HG03432 (cell line): ENCODE measurements at regions not wholly inside any gene's neighbourhood (a gene's known extent, or its start where the extent isn't known, plus 50 kb on each side); places are given as distances from the start of the nearest gene placed in this dataset.

Source experiments
- ATAC-seq: cut with Tn5 transposase; IDR thresholded peaks from one replicate; pipeline ENCODE4 v1.9.1; 2021; ENCODE audit warnings: mild to moderate bottlenecking, moderate library complexity; ENCODE audit not compliant: unreplicated experiment

DNA sequence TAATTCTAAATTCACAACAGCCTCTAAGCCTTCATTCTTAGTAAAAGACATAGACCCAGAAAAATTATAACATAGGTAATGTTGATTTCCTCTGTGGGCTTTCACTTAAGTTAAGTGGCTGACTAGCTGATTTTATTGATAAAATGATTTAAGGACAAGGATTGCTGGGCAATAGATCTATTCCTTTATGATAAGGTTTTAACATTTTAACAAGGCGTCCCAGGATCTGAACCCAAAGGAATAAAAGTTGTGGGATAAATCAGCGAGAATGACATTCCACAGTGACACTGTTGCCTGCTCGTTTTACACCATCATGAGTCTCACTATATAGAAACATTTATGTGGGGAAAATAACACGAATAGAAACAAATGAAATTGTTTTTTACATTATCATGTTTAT is 1151.0 kb downstream of the ZPLD1 start:
- ATAC-seq: no peak

DNA sequence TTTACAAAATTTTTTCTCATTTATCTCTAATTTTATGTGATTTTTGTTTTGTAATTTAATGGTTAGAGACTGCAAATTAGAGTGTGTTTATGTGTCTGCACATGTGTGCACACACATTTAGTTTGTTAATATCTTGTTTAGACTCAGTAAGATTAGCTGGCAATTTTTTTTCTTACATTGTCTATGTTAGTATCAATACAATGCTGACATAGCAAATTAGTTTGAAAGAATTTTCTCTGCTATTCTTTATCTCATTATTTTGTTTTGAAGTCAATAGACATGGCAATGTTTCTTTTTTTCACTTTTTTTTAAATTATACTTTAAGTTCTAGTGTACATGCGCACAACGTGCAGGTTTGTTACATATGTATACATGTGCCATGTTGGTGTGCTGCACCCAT is 1155.0 kb downstream of the ZPLD1 start:
- no peak for ATAC-seq

DNA sequence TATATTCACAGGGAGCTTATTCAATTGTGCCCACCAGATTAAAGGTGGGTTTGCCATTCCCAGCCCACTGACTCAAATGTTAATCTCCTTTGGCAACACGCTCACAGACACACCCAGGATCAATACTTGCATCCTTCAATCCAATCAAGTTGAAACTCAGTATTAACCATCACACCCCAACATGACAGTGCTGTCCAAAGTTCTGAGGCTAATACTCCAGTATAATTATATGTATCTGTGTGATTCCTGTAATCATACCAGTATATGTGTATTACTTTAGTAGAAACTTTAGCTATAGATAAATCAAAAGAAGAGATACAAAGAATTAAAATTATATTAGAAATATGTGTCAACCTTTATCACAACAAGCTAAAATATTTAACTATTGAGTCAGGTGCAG is 1166.0 kb downstream of the ZPLD1 start:
- ATAC-seq: no peak

DNA sequence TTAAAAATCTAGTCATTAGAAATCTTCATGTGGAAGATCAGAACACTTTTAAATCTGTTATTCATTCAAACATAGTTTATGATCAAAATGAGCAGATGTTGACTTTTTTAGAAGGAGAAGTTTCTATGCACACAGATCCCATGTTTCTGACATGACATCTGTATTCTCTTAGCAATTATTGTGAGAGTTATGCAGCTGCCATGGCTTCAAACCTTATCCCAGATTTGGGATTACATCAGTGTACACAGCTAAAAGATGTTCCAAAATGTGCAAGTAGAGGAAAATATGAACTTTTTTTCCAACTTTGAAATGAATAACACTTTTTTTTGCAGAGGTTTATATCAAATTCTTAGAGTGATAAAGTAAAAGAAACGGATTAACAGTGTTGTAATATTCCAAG is 1166.9 kb downstream of the ZPLD1 start:
- ATAC-seq: no peak

DNA sequence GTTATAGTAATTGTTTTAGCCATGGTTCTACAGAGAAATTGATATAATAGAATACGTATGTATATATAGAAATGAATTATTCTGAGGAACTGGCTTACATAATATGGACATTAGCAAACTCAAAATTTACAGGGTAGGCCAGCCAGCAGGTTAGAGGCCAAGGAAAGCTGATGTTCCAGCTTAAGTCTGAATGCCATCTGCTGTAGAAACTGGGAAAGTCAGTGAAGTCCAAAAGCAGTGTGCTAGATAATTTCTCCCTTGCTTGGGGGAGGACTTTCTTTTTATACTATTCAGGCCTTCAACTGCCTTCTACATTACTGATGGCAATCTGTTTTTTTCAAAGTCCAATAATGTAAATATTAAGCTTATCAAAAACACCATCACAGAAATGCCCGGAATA is 1174.7 kb downstream of the ZPLD1 start:
- ATAC-seq: no peak

DNA sequence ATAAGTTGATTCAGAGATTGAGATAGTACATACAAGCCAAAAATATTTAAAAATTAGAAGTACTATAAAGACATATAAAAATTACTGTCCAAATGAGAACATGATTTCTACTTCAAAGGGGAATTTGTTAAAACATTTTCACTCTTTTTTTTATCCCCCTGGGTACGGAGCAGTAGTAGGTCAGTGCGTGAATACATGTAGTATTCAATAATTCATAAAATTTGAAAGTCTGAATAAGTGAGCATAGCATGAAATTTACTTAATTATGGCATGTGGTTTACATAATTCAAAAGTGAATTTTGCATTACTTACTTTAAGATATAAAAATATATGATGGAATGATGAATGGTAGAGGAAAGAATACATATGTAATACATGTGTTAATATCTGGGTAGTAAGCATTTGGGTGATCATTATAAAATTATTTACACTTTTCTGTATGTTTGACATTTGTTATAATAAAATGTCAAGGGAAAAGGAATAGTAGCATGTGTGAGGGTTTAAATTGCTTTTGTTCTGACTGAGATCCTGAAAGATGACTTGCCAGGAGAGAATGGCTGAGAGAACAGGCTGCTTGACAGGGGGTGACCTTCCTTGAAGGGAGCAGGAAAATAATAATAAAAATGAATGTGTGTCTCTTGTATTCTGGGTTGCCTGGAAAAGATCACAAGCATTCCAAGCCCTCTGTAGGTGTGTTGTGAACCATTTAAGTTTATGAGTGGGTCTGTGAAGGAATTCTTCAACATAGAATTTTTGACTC is 1178.8 kb downstream of the ZPLD1 start:
- no peak for ATAC-seq

DNA sequence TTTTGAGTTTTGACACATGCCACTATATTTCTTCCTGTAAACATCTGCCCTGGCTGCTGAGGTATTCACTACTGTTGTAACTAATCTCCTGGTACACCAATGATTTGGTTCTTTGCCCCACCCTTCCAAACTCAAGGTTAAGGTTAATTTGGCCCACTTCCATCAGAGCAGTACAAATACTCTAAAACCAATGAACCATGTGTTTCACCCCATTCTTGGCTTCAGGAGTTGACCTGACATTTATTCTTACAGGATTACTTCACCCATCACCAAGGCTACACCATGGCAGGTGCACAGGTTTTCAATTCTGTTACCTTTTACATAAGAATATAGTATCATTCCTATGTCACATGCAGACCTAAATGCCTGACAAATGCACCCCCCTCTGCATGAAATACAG is 1179.9 kb downstream of the ZPLD1 start:
- ATAC-seq: no peak

DNA sequence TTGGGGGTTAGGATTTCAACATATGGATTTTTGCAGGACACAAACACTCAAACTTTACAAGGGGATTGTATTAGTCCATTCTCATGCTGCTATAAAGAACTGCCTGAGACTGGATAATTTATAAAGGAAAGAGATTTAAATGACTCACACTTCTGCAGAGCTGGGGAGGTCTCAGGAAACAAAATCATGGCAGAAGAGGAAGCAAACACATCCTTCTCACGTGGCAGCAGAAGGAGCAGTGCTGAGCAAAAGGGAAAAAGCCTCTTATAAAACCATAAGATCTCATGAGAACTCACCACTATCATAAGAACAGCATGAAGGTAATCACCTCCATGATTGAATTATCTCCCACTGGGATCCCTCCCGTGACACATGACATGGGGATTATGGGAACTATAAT is 1183.1 kb downstream of the ZPLD1 start:
- no peak for ATAC-seq

DNA sequence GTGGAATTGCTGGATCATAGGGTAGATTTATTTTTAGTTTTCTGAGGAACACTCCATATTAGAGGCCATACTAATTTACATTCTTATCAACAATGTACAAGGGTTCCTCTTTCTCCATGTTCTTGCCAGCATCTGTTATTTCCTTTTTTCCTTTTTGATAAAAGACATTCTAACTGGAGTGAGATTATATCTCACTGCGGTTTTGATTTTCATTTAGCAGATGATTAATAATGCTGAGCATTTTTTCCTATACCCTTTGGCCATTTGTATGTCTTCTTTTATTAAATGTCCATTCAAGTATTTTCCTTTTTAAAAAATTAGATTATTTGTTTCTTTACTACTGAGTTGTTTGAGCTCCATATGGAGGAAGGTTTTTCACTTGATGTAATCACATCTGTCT is 1189.5 kb downstream of the ZPLD1 start:
- no peak for ATAC-seq

DNA sequence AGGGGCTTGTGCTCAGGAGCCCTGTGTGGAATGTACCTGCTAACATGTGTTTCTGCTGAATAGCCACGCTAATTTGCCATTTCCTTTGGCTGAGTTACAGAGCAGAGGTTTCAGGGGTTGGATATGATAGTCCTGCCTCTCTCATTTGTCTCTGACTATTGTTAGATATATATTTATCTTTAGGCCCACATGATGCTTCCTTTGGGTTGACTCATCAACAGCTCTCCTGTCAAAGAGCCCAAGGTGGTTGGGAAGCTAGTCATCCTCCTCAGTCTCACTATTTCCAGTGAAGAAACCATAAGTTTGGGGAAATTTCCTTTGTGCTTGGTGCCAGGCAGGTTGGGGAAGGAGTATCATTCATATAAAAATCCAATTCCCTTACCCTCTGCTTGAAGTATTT is 1194.6 kb downstream of the ZPLD1 start:
- ATAC-seq: no peak

DNA sequence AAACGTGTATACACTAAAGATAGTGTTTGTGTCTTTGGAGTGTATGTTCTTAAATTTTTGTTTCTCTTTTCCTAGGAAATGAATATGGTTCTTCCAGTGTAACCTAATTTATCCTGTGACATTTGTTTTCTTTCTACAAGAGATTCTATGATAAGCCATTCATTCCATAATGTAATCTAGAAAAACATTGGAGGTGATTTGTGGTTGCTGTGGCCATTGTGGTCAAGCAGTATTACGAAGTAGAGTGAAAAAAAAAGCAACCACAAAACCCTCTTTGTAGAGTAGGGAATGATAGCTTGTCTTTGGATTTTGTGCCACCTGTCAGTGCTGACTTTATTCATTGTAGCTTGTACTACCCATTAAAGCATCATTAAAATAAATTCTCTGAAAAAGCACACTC is 1209.6 kb downstream of the ZPLD1 start:
- ATAC-seq: no peak

DNA sequence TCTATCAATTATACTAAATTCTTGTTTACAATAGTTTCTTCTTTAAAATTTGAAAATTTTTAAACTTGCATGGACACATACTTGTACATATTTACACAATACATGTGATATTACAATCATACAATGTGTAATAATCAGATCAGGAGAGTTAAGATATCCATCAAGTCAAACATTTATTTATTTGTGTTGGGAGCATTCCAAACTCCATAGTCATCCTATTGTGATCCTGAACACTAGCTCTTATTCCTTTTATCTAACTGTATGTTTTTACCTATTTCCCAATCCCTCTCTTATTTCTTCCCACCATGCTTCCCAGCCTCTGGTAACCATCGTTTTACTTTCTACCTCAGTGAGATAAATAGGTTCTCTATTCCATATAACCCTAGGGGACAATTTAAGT is 1219.2 kb downstream of the ZPLD1 start:
- ATAC-seq: no peak

DNA sequence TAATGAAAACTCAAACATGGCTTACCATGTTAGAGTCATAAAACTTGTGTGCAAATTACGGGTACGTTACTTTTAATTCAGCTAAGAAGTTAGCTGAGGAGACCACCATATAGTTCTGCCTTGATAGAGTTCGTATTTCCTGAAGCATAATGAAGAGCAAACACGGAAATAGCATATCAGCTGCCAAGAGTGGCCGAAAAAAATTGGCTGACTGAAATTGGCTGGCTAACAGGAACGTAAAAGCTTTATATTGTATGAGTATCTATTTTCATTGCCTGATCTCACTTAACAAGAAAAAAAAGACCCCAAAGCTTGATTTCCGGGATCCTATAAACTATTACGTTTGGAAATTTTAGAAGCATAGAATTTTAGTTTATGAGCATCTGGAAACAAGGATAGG is 1222.9 kb downstream of the ZPLD1 start:
- no peak for ATAC-seq

DNA sequence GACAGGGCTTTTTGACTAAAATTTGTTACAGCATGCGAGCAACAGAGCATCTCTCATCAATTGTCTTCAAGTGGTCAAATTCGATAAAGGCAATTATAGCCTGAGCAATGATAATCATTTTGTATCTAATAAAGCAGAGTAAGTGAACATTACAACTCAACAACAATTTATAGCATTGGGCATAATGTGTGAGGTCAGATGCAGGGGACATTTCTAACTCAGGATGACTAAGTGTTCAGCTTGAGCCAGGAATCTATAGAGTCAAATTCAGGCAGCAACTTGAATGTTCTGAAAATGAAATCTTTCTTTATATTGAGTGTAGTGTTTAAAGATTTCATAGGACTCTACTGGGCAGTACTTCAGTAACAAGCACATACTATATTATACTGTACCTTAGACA is 1226.0 kb downstream of the ZPLD1 start:
- no peak for ATAC-seq

DNA sequence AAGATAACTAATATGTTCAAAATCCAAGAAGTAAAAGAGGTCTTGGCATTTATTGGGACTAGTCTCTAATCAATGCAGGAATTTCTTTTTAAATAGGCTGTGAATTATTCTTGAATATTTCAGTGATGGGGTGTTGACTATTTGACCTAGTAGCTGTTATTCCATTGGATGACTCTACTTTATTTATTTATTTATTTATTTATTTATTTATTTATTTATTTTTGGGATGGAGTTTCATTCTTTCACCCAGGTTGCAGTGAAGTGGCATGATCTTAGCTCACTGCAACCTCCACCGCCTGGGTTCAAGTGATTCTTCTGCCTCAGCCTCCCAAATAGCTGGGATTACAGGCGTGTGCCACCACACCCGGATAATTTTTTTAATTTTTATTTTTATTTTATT is 1227.8 kb downstream of the ZPLD1 start:
- no peak for ATAC-seq

DNA sequence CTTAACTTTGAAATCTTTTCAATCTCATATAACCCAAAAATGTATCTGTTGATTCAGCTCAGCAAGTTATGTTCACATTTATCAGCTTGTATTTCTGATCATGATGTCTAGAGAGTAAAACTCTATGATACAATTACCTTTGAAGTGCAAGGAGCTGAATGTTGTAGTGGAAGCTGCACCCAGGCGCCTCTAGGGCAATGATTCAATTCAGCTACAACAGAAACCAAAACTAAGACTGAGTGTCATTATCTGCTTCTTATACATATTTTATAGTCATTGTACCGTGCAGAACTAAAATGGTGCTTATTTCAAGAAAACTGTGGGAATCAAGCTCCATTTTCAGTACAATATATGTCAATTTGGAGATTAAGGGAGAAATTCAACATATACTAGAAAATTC is 1237.5 kb downstream of the ZPLD1 start:
- no peak for ATAC-seq

DNA sequence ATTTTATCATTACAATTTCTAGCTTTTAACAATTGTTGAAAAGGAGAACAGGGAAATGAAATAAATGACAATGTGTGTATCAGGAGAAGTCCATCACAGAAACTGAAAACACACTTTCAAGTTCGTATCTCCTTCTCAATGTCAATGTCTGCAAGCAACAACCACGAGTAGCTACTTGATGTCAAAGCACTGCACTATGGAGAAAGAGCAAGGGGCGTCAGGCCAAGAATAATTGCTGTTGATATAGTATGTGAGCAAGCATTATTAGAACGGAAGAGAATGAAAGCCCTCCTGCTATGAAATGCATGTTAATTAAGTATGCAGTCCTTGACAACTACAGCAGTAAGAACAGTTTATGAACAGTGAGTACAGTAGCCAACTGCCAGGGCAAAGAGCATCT is 1250.1 kb downstream of the ZPLD1 start:
- ATAC-seq: no peak

DNA sequence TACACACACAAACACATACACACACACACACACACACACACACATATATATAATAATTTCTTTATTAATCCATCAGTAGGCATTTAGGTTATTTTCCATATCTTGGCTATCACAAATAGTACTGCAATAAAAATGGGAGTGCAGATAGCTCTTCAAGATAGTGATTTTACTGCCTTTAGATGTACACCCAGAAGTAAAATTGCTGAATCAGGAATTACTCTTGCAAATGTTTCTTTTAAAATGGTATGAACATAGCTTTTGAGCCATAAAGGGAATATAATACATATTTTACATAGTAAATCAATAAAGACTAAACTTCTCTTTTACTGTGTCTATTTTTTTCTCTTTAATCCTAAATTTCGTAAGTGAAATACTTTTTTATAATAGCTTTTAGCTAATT is 1251.1 kb downstream of the ZPLD1 start:
- ATAC-seq: no peak

DNA sequence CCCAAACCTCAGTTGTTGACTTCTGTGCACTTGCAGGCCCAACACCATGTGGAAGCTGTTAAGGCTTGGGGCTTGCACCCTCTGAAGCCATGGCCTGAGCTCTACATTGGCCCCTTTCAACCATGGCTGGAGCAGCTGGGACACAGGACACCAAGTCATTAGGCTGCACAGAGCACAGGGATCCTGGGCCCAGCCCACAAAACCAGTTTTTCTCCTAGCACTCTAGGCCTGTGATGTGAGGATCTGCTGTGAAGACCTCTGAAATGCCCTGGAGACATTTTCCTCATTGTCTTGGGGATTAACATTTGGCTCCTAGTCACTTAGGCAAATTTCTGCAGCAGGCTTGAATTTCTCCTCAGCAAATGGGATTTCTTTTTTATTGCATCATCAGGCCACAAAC is 1255.7 kb downstream of the ZPLD1 start:
- no peak for ATAC-seq

DNA sequence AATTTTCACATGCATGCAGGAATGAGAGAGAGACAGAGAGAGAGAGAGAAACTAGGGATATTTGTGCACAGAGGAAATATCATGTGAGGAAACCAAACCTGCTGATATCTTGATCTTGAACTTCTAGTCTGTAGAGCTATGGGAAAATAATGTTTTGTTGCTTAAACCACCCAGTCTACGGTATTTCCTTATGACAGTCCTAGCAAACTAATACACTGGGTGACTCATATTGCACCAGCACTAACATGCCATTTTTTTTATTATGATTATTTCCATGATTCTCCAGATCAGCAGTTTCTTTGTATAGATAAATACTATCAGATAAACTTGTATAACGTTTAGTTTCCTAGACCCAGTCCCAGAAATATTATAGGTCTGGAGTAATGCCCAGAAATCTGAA is 1259.0 kb downstream of the ZPLD1 start:
- no peak for ATAC-seq

DNA sequence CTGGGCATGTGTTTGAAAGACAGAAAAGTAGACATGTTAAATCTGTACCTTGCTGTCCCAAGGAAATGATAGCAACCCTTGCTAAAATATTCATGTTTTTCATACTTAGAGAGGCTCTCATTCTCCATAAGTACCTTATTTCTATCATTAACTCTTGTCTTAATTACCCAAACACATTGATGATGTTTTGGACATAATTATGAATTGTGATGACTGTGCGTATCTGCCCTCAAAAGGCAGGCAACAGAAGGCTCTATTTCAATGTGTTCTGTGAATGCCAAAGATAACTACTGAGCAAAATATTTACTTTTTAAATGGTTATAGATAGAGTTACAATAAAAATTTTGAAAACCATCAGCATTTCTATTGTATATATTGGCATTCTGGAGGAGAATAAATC is 1263.8 kb downstream of the ZPLD1 start:
- ATAC-seq: no peak

DNA sequence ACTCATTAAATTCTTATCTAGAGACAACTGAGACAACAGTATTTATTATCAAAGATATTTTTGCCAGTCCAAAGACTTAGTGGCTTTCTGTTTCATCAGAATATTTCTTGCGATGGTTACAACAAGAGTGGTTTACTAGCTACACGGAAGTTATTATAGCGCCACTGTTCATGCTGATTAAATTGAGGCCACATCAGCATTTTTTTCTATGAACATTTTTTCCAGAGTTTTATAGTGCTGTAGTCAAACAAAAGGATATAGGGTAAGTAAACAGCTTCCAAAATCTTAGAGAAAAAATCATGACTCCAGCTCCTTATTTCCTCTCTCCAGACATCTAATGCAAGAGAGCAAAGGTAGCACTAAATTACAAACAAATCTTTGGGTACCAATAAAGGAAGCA is 1264.4 kb downstream of the ZPLD1 start:
- no peak for ATAC-seq

DNA sequence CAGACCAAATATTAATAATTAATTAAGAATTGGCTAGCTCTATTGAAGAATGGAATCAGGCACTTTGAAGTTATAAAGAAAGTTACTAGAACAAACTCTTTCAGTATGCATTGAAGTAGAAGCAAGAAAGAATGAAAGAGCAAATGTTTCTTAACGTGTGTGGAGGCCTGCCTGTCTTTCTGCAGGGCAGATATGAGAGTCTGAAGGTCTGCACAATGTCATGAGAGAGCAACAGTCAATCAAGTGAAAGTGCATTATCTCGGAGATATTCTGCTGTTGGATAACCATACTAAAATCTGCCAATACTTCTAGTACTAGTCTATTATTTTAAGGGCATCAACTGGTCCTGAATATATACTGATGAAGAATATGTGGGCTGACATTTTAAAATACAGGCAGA is 1270.8 kb downstream of the ZPLD1 start:
- no peak for ATAC-seq
